NCI-H510A (cell line): ENCODE measurements at regions not wholly inside any gene's neighbourhood (a gene's known extent, or its start where the extent isn't known, plus 50 kb on each side); places are given as distances from the start of the nearest gene placed in this dataset.
"Not testable (repeated sequence)": the region's sequence is repeated elsewhere in the genome, so short reads cannot be mapped to it uniquely, and the experiment has no call there.

ENCODE experiments used
- DNase-seq: peaks from one replicate; lab custom pipeline; 2025; lab: John Stamatoyannopoulos, UW

GRCh38 chr12:59084511-59085375 is 164.4 kb upstream of the LRIG3 start:
- DNase-seq = no peak

- no peak for DNase-seq
These were observed 162.6 kb upstream of the LRIG3 start for GRCh38 chr12:59082952-59083351.

GRCh38 chr12:59080101-59080500 is 159.8 kb upstream of the LRIG3 start:
- DNase-seq = no peak

GRCh38 chr12:59079472-59079871 is 159.2 kb upstream of the LRIG3 start:
- no peak for DNase-seq

GRCh38 chr12:59079002-59079401 is 158.7 kb upstream of the LRIG3 start:
- DNase-seq = no peak

GRCh38 chr12:59077575-59078426 is 157.5 kb upstream of the LRIG3 start:
- DNase-seq = no peak

GRCh38 chr12:59077153-59077552 is 156.8 kb upstream of the LRIG3 start:
- DNase-seq = no peak

GRCh38 chr12:59076622-59077021 is 156.3 kb upstream of the LRIG3 start:
- no peak for DNase-seq

GRCh38 chr12:59075968-59076490 is 155.7 kb upstream of the LRIG3 start:
- no peak for DNase-seq

GRCh38 chr12:59075141-59075540 is 154.8 kb upstream of the LRIG3 start:
- no peak for DNase-seq

- DNase-seq = no peak
These were observed 150.1 kb upstream of the LRIG3 start for GRCh38 chr12:59070322-59070933.

GRCh38 chr12:59069516-59069915 is 149.2 kb upstream of the LRIG3 start:
- DNase-seq = no peak

GRCh38 chr12:59068436-59068835 is 148.1 kb upstream of the LRIG3 start:
- DNase-seq = no peak

GRCh38 chr12:59067083-59067482 is 146.8 kb upstream of the LRIG3 start:
- no peak for DNase-seq

- DNase-seq = no peak
These were observed 146.1 kb upstream of the LRIG3 start for GRCh38 chr12:59066445-59066844.

GRCh38 chr12:59059088-59059935 is 139.0 kb upstream of the LRIG3 start:
- DNase-seq = no peak

GRCh38 chr12:59056966-59057365 is 136.7 kb upstream of the LRIG3 start:
- no peak for DNase-seq

- DNase-seq = no peak
These were observed 135.0 kb upstream of the LRIG3 start for GRCh38 chr12:59055204-59055860.

GRCh38 chr12:59053266-59053899 is 133.1 kb upstream of the LRIG3 start:
- DNase-seq = not testable (repeated sequence)

- no peak for DNase-seq
These were observed 126.6 kb upstream of the LRIG3 start for GRCh38 chr12:59046763-59047534.
